GM18861 (cell line): ENCODE measurements at regions not wholly inside any gene's neighbourhood (a gene's known extent, or its start where the extent isn't known, plus 50 kb on each side); places are given as distances from the start of the nearest gene placed in this dataset.

Source experiments
- ATAC-seq: cut with Tn5 transposase; IDR thresholded peaks from one replicate; pipeline ENCODE4 v1.9.1; 2021; ENCODE audit not compliant: unreplicated experiment

GRCh38 chr7:46744957-46745706, 824.1 kb upstream of the IGFBP3 start:
- ATAC-seq = no peak

- no peak for ATAC-seq
Measured at GRCh38 chr7:46742601-46743000, 821.5 kb upstream of the IGFBP3 start.

GRCh38 chr7:46741938-46742540, 821.0 kb upstream of the IGFBP3 start:
- ATAC-seq = no peak

DNA sequence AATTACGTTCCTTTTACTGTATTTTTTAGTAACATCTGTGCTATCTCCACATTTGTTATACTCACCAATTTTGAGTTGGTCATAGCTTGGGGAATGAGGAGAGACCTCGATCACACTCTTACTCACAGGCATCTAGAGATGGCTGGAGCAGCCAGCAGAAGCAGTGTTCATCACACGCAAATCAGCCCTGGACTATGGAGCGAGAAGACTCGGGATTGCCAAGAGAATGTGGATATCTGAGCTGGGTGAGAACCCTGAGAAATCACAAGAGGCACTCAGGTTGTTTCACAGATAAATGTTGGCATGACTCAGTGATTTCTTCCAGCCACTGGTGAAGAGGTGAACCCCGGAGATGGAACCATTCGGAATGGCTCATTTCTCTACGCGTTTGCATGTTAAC, 820.1 kb upstream of the IGFBP3 start:
- no peak for ATAC-seq

DNA sequence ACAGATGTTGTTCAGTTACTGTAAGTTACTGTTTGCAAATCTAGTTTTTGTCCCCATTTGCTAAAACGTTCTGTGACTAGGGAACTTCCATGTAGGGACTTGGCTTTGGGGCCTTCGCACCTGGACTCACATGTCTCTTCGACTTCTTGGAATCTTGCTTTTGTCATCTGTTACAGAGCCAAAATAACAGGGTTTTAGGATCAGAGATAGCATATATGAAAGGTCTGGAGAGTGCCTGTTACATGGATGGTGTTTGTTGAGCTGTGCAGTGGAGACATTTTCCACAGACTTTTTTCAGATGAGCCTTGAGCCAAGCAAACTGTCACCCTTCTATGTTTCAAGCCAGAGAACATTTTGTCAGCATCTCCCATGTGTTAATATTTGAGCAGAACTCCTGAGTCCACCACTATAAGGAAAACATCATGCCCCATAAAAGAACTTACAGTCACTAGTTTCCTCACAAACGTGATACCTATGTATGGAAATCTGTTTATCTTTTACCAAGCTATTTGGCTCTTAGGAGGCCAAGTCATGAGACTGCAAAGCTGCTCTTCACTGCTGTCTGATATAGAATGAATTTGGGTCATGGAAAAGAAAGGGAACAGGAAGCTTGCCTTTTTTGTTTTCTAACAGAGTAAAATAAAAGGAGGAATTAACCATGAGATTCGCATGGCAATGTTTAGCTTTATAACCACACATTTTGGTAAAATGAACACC, 818.6 kb upstream of the IGFBP3 start:
- ATAC-seq = no peak

- ATAC-seq = no peak
Measured at GRCh38 chr7:46738796-46739195, 817.7 kb upstream of the IGFBP3 start.

DNA sequence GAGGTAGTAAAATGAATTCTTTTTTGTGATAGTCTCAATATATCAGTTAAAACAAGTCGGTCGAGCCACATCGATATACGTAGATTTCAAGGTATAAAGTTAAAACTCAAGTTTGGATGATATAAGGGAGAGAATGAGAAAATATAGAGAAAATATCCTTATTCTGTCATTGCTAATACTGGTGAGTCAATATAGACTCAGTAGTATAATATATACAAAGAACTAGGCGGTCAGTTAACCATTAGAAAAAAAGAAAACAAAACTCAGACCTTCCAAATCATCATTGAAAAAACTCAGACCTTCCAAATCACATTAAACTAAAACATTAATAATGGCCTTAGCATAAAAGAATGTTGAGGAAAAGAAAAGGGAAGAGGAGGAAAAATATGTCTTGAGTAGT, 817.1 kb upstream of the IGFBP3 start:
- no peak for ATAC-seq

- no peak for ATAC-seq
Measured at GRCh38 chr7:46725838-46726237, 804.8 kb upstream of the IGFBP3 start.

DNA sequence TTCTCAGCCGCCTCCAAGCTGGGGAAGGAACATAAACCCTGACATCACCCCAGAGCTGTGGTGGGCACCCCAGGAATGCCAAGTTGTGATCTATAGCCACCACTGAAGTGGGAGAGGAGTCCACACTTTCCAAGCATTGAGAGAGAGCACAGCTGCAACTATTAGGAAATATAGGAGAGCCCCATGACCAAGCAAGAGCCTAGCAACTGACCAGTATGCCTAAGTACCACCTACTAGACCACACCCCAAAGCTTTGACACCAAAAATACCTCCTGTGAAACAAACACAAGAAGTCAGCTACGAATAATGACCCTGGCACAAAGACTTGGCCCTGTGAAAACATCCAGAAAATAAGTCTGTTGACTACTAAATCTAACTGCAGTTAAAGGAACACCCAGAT, 804.1 kb upstream of the IGFBP3 start:
- no peak for ATAC-seq

- no peak for ATAC-seq
Measured at GRCh38 chr7:46723742-46724141, 802.7 kb upstream of the IGFBP3 start.

- no peak for ATAC-seq
Measured at GRCh38 chr7:46723003-46723402, 801.9 kb upstream of the IGFBP3 start.

- ATAC-seq = no peak
Measured at GRCh38 chr7:46720761-46721160, 799.7 kb upstream of the IGFBP3 start.

DNA sequence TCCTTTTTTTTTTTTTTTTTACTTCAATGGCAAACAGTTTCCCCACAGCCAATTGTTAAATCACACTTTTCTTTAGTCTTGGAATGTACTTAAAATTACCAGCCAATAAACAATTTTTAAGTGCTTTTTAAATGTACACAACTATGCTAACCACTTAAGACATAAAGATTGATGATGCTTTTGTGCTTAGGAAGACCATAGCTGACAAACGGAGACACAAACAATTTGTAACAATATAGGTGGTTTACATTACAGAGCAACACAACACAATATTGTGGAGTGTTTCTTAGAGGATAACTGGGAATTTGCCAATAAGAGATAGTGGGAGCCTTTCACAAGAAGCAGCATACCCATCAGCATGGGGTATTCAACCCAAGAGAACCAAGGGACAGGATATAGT, 798.5 kb upstream of the IGFBP3 start:
- ATAC-seq = no peak

- no peak for ATAC-seq
Measured at GRCh38 chr7:46716926-46717325, 795.9 kb upstream of the IGFBP3 start.

DNA sequence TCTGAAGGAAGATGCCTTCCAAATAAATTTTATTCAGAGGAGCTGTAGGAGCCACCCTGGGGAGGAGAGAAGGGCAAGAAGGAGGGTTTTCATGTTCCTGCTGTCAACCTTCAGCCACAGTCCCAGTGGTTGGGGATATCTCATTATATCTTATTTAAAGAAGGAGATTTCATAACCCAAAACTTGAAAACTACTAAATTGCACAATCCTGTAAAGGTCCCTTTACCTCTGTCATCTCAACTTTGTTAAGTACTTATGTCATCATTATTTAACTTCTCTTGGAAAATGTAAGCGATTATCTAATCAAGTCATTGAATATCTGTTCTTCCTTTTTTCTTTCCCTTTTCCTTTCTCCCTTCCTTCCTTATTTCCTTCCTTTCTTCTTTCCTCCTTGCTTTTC, 794.5 kb upstream of the IGFBP3 start:
- ATAC-seq = no peak

GRCh38 chr7:46714904-46715303, 793.8 kb upstream of the IGFBP3 start:
- no peak for ATAC-seq

DNA sequence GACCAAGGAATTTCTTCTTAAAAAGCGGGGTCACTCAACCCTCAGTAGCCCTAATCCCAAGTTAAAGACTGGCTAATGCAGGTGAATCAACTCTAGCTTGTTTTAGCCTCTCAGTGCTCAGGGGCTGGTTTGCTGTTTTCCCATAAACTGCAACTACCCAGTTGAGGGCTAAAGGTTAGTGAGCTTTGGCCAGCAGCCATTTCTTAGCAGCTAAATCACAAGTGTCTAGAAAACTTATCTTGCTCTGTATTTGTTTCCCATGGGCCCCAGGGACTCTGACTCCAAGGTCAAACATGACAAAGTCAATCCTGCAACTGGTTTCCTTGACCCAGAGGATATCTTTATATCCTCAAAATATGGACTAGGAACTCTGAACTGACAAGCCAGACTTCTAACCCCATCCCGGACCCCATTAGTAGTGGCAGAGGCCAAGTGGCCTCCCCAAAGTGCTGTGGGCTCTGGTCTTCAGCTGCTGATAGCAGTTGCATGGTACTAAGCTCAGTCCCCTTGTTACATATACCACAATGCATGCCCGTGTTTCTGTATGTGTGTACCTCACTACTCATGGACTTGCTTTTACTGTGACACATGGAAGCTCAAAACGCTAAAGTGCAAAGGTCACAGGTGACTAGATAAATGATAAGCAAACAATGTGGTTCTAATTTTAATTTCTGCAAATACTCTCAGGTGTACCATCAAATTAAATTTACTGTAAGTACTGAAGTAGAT, 793.0 kb upstream of the IGFBP3 start:
- ATAC-seq = no peak

GRCh38 chr7:46710927-46711326, 789.9 kb upstream of the IGFBP3 start:
- ATAC-seq = no peak

- ATAC-seq = no peak
Measured at GRCh38 chr7:46707973-46708372, 786.9 kb upstream of the IGFBP3 start.

DNA sequence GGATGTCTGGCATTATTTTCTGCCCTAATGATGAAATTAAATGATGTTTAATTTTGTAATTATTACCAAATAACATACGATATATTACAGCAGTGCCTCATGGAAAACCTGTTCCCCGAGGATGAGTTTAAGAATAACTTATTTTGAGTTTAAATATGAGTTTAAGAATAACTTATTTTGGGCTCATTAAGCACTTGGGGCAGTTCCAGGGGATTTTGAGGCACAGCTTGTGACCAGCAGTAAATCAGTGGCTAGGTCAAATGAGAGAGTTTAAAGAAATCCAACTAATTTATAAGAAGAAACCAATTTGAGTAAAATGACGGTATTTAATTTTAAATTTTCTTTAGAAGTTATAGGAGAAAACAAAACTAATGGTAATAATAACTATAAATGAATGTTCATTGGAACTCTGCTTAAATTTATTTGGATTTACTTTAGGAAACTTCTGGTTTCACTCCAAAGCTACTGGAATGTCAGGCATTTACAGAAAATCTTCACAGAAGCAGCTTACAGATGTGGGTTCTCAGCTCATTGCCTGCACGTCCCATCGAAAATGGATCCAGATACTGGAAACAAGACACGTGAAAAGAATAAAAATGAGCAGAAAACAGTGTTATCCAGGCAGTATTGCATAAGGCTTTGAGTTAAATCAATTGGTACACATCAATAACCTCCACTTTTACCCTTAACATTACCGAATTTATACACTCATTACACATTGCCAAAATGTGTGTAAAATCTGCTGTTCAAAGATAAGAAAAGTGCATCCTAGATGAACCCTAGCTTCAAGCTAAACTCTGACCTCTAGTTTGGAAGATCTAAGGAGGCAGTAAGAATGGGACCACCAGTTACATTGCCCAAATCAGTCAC, 784.5 kb upstream of the IGFBP3 start:
- no peak for ATAC-seq

DNA sequence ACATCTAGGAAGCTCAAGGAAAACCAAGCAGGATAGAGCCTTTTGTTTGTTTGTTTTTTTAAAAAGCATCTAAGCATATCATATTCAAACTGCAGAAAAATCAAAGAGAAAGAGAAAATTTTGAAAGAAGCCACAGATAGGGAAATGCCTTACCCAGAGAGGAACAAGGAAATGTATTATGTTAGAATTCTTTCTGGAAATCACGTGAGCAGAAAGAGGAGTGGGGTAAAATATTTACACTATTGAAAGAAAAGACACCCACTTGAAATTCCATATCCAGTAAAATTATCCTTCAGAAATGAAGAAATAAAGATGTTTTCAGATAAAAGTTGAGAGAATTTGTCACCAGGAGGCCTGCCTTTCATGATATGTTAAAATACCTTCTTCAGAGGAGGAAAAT, 775.7 kb upstream of the IGFBP3 start:
- ATAC-seq = no peak
